ENCODE measurements at regions not wholly inside any gene's neighbourhood (a gene's known extent, or its start where the extent isn't known, plus 50 kb on each side); places are given as distances from the start of the nearest gene placed in this dataset.

GRCh38 chr4:35364321-35364870 is 879.9 kb downstream of the ARAP2 start:
- TF ChIP-seq, protein P1, sequence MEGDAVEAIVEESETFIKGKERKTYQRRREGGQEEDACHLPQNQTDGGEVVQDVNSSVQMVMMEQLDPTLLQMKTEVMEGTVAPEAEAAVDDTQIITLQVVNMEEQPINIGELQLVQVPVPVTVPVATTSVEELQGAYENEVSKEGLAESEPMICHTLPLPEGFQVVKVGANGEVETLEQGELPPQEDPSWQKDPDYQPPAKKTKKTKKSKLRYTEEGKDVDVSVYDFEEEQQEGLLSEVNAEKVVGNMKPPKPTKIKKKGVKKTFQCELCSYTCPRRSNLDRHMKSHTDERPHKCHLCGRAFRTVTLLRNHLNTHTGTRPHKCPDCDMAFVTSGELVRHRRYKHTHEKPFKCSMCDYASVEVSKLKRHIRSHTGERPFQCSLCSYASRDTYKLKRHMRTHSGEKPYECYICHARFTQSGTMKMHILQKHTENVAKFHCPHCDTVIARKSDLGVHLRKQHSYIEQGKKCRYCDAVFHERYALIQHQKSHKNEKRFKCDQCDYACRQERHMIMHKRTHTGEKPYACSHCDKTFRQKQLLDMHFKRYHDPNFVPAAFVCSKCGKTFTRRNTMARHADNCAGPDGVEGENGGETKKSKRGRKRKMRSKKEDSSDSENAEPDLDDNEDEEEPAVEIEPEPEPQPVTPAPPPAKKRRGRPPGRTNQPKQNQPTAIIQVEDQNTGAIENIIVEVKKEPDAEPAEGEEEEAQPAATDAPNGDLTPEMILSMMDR (IDR thresholded peaks at IDR 0.05), result no peak
- TF ChIP-seq POLR2A (IDR thresholded peaks at IDR 0.05), result no peak

All from adrenal gland (tissue), 5 donors.